ENCODE measurements at regions not wholly inside any gene's neighbourhood (a gene's known extent, or its start where the extent isn't known, plus 50 kb on each side); places are given as distances from the start of the nearest gene placed in this dataset.

GRCh38 chr2:204321910-204322751 is 223.1 kb upstream of the PARD3B start:
- TF ChIP-seq, protein P1, sequence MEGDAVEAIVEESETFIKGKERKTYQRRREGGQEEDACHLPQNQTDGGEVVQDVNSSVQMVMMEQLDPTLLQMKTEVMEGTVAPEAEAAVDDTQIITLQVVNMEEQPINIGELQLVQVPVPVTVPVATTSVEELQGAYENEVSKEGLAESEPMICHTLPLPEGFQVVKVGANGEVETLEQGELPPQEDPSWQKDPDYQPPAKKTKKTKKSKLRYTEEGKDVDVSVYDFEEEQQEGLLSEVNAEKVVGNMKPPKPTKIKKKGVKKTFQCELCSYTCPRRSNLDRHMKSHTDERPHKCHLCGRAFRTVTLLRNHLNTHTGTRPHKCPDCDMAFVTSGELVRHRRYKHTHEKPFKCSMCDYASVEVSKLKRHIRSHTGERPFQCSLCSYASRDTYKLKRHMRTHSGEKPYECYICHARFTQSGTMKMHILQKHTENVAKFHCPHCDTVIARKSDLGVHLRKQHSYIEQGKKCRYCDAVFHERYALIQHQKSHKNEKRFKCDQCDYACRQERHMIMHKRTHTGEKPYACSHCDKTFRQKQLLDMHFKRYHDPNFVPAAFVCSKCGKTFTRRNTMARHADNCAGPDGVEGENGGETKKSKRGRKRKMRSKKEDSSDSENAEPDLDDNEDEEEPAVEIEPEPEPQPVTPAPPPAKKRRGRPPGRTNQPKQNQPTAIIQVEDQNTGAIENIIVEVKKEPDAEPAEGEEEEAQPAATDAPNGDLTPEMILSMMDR (IDR thresholded peaks at IDR 0.05): no peak
- TF ChIP-seq EP300 (IDR thresholded peaks at IDR 0.05) (peak in 1 of 2 donors; percentile 57), POLR2A (IDR thresholded peaks at IDR 0.05) (no peak)
